ENCODE measurements at regions not wholly inside any gene's neighbourhood (a gene's known extent, or its start where the extent isn't known, plus 50 kb on each side); places are given as distances from the start of the nearest gene placed in this dataset.

- Mint-ChIP-seq H3K27me3 (no peaks in the 10 kb centered on the region), H3K9me3 (peaks cover 2% of the 10 kb centered on the region), H3K36me3 (ENCODE audit: low read depth) (no peaks in the 10 kb centered on the region), H3K4me3 (no peak overlapping the region), H3K27ac (no peak overlapping the region), H3K4me1 (no peaks in the 10 kb centered on the region)
- POLR2A ChIA-PET, result no interaction called here
- no peak for DNase-seq
- intact Hi-C loops (cut with micrococcal nuclease), result no loop called here
- ATAC-seq (ENCODE audit: low read depth), result no peak
- TF ChIP-seq CTCF (IDR thresholded peaks at IDR 0.05), result no peak
- CTCF ChIA-PET, result no interaction called here
Measured at GRCh38 chr12:85664429-85664828, 171.8 kb downstream of the RASSF9 start.

GRCh38 chr12:85669911-85670310, 166.3 kb downstream of the RASSF9 start:
- ATAC-seq (ENCODE audit: low read depth), result no peak
- Mint-ChIP-seq H3K36me3 (ENCODE audit: low read depth) (no peaks in the 10 kb centered on the region), H3K9me3 (no peaks in the 10 kb centered on the region), H3K4me3 (no peak overlapping the region), H3K27me3 (no peaks in the 10 kb centered on the region), H3K4me1 (no peaks in the 10 kb centered on the region), H3K27ac (no peak overlapping the region)
- ChIA-PET POLR2A (no interaction called here), CTCF (no interaction called here)
- intact Hi-C loops (cut with micrococcal nuclease), result no loop called here
- no peak for DNase-seq
- no peak for TF ChIP-seq CTCF (IDR thresholded peaks at IDR 0.05)

- Mint-ChIP-seq H3K4me1 (no peaks in the 10 kb centered on the region), H3K4me3 (no peak overlapping the region), H3K27ac (no peak overlapping the region), H3K27me3 (no peaks in the 10 kb centered on the region), H3K36me3 (ENCODE audit: low read depth) (no peaks in the 10 kb centered on the region), H3K9me3 (peaks cover 3% of the 10 kb centered on the region)
- intact Hi-C loops (cut with micrococcal nuclease), result no loop called here
- DNase-seq, result no peak
- no peak for TF ChIP-seq CTCF (IDR thresholded peaks at IDR 0.05)
- ATAC-seq (ENCODE audit: low read depth), result no peak
- ChIA-PET CTCF (no interaction called here), POLR2A (no interaction called here)
Measured at GRCh38 chr12:85672436-85672835, 163.8 kb downstream of the RASSF9 start.

- Mint-ChIP-seq H3K36me3 (ENCODE audit: low read depth) (no peaks in the 10 kb centered on the region), H3K4me3 (no peak overlapping the region), H3K9me3 (peaks cover 3% of the 10 kb centered on the region), H3K27ac (no peak overlapping the region), H3K4me1 (no peaks in the 10 kb centered on the region), H3K27me3 (no peaks in the 10 kb centered on the region)
- no peak for TF ChIP-seq CTCF (IDR thresholded peaks at IDR 0.05)
- intact Hi-C loops (cut with micrococcal nuclease), result no loop called here
- ChIA-PET POLR2A (no interaction called here), CTCF (no interaction called here)
- ATAC-seq (ENCODE audit: low read depth) (no peak), DNase-seq (no peak)
Measured at GRCh38 chr12:85673921-85674420, 162.2 kb downstream of the RASSF9 start.

GRCh38 chr12:85676816-85677749, 159.1 kb downstream of the RASSF9 start:
- TF ChIP-seq CTCF (IDR thresholded peaks at IDR 0.05), result no peak
- ATAC-seq (ENCODE audit: low read depth) (no peak), DNase-seq (no peak)
- POLR2A ChIA-PET, result no interaction called here
- H3K36me3 Mint-ChIP-seq (ENCODE audit: low read depth), result no peaks in the 10 kb centered on the region
- H3K9me3 Mint-ChIP-seq, result peaks cover 9% of the 10 kb centered on the region
- no peak overlapping the region for H3K4me3 Mint-ChIP-seq
- no peak overlapping the region for H3K27ac Mint-ChIP-seq
- intact Hi-C loops (cut with micrococcal nuclease), result no loop called here
- no peaks in the 10 kb centered on the region for H3K27me3 Mint-ChIP-seq
- CTCF ChIA-PET, result no interaction called here
- H3K4me1 Mint-ChIP-seq, result no peaks in the 10 kb centered on the region

Data from activated B cell treated with CpG ODN at 0.5 μM for 24 hours (primary cell).